Inflammatory macrophage treated with lipopolysaccharide for 4 hours (primary cell): ENCODE measurements at regions not wholly inside any gene's neighbourhood (a gene's known extent, or its start where the extent isn't known, plus 50 kb on each side); places are given as distances from the start of the nearest gene placed in this dataset.
"Not testable (repeated sequence)": the region's sequence is repeated elsewhere in the genome, so short reads cannot be mapped to it uniquely, and the experiment has no call there.

Experiments used
- DNase-seq: peaks from one replicate; pipeline ENCODE4 v3.0.0-alpha.2; 2020

GRCh38 chr5:106072208-106072607, 1598.5 kb downstream of the EFNA5 start:
- DNase-seq = no peak

- DNase-seq = no peak
Observed at GRCh38 chr5:106047341-106047740, 1623.4 kb downstream of the EFNA5 start.

GRCh38 chr5:106032069-106032468, 1638.7 kb downstream of the EFNA5 start:
- not testable (repeated sequence) for DNase-seq

GRCh38 chr5:106028314-106028713, 1642.4 kb downstream of the EFNA5 start:
- no peak for DNase-seq

- DNase-seq = no peak
Observed at GRCh38 chr5:106020894-106021293, 1649.8 kb downstream of the EFNA5 start.

GRCh38 chr5:106019261-106019660, 1651.5 kb downstream of the EFNA5 start:
- no peak for DNase-seq

GRCh38 chr5:106017243-106017857, 1653.4 kb downstream of the EFNA5 start:
- DNase-seq = no peak

GRCh38 chr5:106014262-106014661, 1656.5 kb downstream of the EFNA5 start:
- DNase-seq = no peak

- DNase-seq = no peak
Observed at GRCh38 chr5:106006242-106006641, 1664.5 kb downstream of the EFNA5 start.

GRCh38 chr5:105998991-105999390, 1671.7 kb downstream of the EFNA5 start:
- not testable (repeated sequence) for DNase-seq

GRCh38 chr5:105993027-105993426, 1677.7 kb downstream of the EFNA5 start:
- DNase-seq = no peak

- no peak for DNase-seq
Observed at GRCh38 chr5:105982526-105982925, 1688.2 kb downstream of the EFNA5 start.

- no peak for DNase-seq
Observed at GRCh38 chr5:105978011-105978410, 1692.7 kb downstream of the EFNA5 start.

- no peak for DNase-seq
Observed at GRCh38 chr5:105977163-105977562, 1693.6 kb downstream of the EFNA5 start.

GRCh38 chr5:105970919-105971318, 1699.8 kb downstream of the EFNA5 start:
- DNase-seq = no peak

GRCh38 chr5:105968981-105969380, 1701.8 kb downstream of the EFNA5 start:
- no peak for DNase-seq

GRCh38 chr5:105963696-105964255, 1707.0 kb downstream of the EFNA5 start:
- no peak for DNase-seq

- DNase-seq = no peak
Observed at GRCh38 chr5:105961572-105961971, 1709.2 kb downstream of the EFNA5 start.

GRCh38 chr5:105956456-105957196, 1714.1 kb downstream of the EFNA5 start:
- DNase-seq = no peak

- no peak for DNase-seq
Observed at GRCh38 chr5:105954341-105954740, 1716.4 kb downstream of the EFNA5 start.

GRCh38 chr5:105953616-105954015, 1717.1 kb downstream of the EFNA5 start:
- no peak for DNase-seq

- DNase-seq = no peak
Observed at GRCh38 chr5:105952875-105953274, 1717.9 kb downstream of the EFNA5 start.

- no peak for DNase-seq
Observed at GRCh38 chr5:105947461-105947860, 1723.3 kb downstream of the EFNA5 start.

GRCh38 chr5:105945203-105945972, 1725.3 kb downstream of the EFNA5 start:
- no peak for DNase-seq
